NCI-H446 treated with DMSO at 0.1 percent for 48 hours (cell line): ENCODE measurements at regions not wholly inside any gene's neighbourhood (a gene's known extent, or its start where the extent isn't known, plus 50 kb on each side); places are given as distances from the start of the nearest gene placed in this dataset.
"Not testable (repeated sequence)": the region's sequence is repeated elsewhere in the genome, so short reads cannot be mapped to it uniquely, and the experiment has no call there.

Experiments
- DNase-seq: peaks from one replicate; lab custom pipeline; 2025; lab: John Stamatoyannopoulos, UW

DNA sequence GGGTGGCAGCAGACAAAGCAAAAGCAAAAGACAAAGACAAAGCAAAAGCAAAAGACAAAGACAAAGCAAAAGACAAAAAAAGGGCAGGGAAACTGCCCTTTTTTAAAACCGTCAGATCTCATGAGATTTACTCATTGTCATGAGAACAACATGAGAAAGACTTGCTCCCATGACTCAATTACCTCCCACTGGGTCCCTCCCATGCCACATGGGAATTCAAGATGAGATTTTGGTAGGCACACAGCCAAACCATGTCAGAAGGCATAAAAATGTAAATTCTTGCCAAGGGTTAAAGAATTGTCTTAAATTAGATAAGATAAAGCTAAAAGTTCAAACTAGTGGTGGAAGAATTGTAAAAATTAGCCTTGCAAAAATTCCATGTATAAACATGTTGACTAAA lies 419.7 kb downstream of the TRAM1L1 start:
- DNase-seq = no peak

DNA sequence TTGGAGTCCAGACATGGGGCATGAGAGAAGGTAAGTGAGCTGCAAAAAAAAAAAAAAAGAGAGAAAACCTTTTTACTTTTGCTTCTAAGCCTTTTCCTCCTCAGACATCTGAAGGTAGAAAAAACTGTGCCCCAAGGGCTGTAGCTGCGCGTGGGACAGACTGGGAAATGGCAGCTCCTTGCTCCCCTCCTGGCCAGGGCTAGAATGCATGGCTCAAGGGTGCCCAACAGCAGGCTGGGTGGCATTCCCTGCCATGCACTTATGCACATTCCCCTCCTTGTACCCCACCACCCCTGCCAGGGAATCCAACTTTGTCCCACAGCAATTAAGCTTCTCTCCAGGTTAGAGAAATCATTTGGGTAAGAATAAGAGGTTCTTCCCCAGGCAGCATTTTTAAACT lies 421.2 kb downstream of the TRAM1L1 start:
- no peak for DNase-seq

DNA sequence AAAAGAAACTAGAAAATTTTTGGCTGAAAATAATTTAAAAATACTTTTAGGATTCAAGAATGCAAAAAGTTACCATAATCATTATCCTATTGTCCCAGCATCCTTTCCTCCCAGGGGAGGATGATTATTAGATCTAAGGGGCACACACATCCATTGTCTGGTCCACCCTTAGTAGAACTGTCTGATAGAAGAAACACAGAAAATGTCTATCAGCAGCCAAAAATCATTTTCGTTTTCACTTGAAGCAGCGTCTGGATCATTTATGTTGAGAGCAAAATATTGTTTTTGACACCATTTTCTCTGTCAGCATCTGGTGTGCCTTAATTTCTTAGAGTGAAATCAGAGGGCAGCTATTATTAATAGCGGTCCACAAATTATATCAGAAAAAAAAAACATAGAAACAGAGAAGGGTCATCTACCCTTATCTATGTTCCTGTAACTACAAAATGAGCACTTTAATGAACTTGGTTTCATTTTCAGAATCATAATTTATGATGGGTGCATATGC lies 446.3 kb downstream of the TRAM1L1 start:
- no peak for DNase-seq

DNA sequence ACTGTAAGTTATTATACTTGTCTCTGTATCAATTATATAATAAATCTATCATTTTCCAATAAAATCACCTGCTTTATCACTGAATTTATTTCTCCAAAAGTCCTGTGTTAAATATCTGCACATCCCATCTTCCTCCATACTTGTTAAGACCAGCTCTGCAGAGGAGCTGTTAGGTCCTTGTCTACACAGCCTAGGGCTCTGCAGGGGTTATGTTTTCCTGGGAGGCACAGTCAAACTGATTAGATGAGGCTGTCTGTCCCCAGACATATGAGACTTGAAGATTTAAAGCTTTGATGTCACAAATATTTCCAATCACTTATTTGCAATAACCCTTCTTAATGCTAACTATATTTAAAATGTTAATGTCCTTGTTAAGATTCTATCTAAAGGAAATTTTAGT lies 446.8 kb downstream of the TRAM1L1 start:
- no peak for DNase-seq

DNA sequence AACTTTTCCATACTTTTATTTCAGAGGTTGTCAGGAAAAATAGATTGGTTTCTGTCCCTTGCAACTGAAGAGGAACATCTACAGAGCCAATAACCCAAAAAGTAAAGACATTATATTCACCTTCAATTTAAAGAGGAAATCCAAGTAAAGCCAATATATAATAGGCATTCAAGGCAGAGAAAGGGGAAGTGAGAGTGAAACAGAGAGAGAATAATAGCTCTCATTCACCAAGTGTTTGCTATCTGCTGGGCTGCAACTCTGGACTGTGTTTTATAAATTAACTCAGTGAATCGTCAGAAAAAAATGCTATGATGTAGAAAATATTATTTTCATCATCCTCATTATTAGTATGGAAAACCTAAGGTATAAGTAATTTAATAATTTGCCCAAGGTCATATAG lies 448.5 kb downstream of the TRAM1L1 start:
- DNase-seq = no peak

DNA sequence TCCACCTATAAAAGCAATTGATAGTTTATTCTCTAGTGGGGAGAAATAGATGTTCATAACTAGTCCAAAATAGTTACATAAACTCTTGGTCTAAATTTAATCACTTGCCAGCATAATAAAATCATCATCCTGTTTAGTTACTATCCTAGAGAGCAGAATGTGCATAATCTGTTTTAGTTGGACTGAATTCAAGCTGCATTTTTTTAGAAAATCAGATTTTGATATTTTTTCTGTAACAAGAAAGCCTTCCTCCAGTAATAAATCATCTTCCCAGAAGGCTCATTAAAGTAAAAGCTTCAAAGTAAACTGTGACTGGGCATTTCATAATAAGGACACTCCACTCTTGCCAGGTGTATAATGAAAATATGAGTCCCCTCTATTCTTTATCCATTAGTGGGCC lies 453.1 kb downstream of the TRAM1L1 start:
- peak; percentile 98 for DNase-seq

DNA sequence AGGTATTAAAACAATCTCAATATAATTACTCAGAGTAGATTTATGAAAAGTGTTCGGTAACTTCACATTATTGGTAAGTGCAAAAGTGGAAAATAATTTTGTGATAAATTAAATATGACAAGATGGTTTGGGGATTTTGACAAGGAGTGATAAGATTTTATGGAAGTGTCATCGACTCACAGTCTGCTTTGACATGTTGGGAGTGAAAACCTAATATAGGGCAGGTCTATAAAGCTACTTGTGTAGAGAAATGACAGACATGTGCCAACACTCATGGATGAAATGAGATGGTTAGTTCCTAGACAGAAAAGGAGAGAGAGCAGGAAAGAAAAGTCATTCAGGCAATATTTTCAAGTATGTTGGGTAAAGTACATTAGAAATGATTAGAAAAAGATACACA lies 456.8 kb downstream of the TRAM1L1 start:
- no peak for DNase-seq

DNA sequence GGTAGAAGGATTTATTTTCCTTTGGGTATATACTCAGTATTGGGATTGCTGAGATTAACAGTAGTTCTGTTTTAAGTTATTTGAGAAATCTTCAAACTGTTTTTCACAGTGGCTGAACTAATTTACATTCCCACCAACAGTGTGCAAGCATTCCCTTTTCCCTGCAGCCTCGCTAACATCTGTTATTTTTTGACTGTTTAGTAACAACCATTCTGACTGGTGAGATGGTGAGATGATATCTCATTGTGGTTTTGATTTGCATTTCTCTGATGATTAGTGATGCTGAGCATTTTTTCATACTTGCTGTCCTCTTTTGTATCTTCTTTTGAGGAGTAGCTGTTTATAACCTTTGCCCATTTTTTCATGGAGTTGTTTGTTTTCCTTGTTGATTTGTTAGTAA lies 457.8 kb downstream of the TRAM1L1 start:
- no peak for DNase-seq

DNA sequence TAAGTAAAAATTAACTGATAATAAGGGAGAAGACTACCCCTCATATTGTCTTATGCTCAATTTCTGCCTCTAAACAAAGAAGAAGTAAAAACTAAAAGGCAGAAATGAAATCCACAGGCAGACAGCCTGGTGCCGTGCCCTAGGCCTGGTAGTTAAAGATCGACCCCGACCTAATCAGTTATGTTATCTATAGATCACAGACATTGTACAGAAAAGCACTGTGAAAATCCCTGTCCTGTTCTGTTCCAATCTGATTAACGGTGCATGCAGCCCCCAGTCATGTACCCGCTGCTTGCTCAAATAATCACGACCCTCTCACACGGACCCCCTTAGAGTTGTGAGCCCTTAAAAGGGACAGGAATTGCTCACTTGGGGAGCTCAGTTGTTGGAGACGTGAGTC lies 465.9 kb downstream of the TRAM1L1 start:
- not testable (repeated sequence) for DNase-seq

DNA sequence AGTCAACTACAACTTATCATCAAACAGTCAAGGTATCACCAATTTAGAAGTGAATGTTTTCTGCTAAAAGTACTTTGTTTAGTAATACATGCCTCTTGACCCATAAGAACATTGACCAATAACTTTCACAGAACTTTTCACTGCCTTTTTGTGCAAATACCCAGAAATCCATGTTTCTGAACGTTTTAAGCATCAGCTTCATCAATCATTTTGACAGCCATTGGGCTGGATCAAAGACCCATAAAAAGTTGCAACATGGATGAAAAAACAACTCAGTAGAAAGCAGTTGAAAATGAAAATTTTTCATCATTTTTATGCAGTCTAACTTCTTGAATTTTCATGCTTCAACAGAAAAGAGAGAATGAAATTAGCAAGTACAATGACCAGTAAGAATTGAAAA lies 466.7 kb downstream of the TRAM1L1 start:
- DNase-seq = peak; percentile 93

DNA sequence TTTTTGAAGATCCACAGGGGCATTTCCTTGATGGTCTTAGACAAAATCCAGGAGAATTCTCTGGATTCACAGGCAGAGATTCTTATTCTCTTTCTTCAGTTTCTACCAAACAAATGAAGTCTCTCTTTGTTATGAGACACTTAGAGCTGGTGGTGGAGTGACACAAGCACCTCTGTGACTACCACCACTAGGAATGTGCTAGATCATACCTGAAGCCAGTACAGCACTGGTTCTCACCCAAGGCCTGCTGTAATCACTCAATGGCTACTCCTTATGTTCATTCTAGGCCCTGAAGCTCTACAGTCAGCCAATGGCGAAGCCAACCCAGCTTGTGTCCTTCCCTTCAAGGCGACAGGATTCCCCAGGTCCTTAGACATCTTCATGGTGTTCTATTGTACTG lies 482.3 kb downstream of the TRAM1L1 start:
- DNase-seq = no peak

DNA sequence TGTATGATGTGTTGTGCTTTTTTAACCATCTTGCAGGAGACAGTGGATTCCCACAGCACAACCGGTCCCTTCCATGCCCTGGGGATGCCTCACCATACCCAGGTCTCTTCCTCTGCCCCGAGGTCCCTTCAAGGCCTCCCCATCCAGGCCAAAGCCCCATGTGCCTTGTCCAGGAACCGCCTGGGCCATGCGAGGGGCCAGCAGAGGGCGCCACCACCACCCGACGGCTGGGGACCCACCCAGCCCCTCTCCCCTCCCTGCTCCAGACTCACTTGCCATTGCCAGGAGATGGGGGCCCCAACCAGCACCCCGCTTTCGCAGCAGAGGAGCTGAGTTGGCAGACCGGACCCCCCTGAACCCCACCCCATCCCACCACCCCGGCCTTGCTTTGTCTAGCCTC lies 485.5 kb downstream of the TRAM1L1 start:
- no peak for DNase-seq

DNA sequence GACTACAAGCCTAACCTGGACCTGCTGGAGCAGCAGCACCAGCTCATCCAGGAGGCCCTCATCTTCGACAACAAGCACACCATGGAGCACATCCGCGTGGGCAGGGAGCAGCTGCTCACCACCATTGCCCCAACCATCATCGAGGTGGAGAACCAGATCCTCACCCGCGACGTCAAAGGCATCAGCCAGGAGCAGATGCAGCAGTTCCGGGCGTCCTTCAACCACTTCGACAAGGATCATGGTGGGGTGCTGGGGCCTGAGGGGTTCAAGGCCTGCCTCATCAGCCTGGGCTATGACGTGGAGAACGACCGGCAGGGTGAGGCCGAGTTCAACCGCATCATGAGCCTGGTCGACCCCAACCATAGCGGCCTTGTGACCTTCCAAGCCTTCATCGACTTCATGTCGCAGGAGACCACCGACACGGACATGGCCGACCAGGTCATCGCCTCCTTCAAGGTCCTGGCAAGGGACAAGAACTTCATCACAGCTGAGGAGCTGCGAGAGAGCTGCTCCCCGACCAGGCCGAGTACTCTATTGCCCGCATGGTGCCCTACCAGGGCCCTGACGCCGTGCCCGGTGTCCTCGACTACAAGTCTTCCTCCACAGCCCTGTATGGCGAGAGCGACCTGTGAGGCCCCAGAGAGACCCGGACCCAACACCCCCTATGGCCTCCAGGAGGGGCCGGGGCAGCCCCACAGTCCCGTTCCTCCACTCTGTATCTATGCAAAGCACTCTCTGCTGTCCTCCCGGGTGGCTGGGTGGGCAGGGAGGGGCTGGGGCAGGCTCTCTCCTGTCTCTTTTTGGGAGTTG lies 486.2 kb downstream of the TRAM1L1 start:
- DNase-seq = no peak

DNA sequence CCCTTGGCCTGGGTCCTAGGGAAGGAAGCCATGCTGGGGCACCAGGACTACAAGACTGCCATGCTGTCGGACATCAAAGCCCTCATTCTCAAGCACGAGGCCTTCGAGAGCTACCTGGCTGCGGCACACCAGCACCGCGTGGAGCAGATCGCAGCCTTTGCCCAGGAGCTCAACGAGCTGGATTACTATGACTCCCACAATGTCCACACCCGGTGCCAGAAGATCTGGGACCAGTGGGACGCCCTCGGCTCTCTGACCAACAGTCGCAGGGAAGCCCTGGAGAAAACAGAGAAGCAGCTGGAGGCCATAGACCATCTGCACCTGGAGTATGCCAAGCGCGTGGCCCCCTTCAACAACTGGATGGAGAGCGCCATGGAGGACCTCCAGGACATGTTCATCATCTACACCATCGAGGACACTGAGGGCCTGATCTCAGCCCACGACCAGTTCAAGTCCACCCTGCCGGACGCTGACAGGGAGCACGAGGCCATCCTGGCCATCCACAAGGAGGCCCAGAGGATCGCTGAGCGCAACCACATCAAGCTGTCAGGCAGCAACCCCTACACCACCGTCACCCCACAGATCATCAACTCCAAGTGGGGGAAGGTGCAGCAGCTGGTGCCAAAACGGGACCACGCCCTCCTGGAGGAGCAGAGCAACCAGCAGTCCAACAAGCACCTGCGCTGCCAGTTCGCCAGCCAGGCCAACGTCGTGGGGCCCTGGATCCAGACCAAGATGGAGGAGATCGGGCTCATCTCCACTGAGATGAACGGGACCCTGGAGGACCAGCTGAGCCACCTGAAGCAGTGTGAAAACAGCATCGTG lies 487.0 kb downstream of the TRAM1L1 start:
- DNase-seq = no peak

DNA sequence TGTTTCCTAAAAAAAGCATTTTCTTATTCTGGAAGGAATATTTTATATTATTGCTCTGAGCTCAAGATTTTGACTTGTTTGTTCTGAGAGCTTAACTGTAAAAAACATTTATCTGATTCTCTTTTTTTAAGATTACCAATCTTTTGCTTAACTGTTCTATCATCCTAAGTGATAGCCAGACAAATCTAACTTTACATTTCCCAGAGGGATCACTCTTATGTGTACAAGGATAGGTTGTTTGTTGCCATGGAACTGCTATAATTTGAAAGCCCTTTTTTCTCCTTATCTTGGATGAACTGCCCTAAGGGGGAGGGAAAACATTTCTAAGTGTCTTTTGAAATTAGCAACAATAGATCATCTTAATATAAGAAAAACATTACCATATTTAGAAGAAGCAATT lies 494.7 kb downstream of the TRAM1L1 start:
- no peak for DNase-seq

DNA sequence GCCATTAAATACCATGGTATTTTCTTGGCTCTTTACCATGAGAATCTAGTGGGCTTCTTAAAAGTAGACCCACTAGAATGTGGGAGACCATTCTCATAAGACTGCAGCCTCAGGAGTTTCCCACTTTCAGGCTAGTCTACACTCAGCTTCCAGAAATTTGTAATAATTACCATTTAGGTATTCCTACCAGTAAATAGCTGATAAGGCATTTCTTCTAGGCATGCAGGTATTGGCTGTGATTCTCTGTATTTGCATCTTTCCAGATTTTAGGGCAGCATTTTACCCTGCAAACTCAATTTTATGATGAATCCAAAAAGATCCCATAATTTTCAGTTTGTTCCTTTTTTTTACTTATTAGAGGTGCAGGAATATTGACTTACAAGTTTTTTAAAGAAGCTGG lies 496.6 kb downstream of the TRAM1L1 start:
- DNase-seq = no peak

DNA sequence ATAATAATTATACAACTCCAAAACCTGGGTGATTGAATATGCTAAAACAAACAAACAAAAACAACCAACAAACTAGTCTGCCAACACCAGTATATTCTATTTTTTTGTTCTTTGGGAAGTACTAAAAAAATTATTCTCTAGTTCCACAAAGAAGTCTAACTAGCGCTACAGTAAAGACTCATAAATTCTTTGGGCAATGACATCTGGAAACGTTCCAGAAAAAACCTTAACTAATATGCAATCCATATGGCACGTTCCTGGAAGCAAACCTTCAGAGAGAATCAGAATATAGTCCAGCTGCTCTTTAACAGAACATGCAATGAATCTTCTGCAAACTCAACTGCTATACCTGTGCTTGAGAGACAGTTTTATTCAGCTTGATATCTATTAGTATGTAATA lies 500.1 kb downstream of the TRAM1L1 start:
- DNase-seq = peak; percentile 99

DNA sequence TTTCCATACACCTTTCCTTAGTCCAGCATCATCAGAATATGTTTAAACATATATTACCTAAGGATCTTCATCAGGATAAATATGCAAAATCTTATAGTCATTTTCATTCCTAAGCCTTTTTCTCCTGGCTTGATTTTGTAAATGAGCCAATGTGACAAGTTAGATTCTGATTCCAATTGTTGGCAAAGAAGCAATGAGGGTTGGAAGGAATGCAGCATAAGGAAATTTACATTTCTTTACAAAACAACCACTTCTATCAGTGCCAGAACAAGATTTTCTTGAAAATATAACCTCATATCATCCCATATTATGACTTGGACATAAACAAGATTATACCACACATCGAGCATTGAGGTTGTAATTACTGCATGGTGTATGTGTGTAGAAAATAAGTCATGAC lies 508.1 kb downstream of the TRAM1L1 start:
- no peak for DNase-seq

DNA sequence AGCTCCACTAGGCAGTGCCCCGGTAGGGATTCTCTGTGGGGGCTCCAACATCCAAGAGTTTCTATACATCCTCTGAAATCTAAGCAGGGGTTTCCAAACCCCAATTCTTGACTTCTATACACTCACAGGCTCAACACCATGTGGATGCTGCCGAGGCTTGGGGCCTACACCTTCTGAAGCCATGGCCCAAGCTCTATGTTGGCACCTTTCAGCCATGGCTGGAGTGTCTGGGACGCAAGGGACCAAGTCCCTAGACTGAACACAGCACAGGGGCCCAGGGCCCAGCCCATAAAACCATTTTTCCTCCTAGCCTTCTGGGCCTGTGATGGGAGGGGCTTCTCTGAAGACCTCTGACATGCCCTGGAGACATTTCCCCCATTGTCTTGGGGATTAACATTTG lies 511.8 kb downstream of the TRAM1L1 start:
- no peak for DNase-seq

DNA sequence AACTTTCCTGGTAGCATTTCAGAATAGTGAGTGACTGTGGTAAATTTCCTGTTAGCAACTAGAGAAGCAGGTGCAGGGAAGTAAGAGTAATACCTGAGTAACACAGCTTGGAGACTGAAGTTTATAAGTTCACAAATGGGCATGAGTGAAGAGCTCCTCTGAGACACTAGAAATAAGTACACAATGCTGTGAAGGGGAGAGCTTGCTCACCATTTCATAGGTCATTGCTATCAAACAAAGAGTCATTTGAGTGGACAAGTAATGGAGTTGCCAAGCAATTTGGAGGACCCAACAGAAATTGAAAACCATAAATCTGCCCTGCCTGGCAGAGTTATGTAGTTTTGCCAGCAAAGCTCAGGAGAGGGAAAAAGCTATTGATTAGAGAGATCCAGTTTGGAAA lies 523.6 kb downstream of the TRAM1L1 start:
- DNase-seq = no peak

DNA sequence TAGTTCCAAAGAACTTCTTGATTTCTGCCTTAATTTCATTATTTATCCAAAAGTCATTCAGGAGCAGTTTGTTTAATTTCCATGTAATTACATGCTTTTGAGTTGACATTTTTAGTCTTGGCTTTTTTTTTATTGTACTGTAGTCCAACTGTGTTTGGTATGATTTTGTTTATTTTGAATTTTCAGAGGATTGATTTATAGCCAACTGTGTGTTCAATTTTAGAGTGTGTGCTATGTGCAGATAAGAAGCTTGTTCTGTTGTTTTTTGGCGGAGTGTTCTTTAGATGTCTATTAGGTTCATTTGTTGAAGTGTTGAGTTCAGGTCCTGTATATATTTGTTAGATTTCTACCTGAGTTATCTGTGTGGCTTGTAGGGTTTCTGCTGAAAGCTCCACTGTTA lies 533.6 kb downstream of the TRAM1L1 start:
- no peak for DNase-seq

DNA sequence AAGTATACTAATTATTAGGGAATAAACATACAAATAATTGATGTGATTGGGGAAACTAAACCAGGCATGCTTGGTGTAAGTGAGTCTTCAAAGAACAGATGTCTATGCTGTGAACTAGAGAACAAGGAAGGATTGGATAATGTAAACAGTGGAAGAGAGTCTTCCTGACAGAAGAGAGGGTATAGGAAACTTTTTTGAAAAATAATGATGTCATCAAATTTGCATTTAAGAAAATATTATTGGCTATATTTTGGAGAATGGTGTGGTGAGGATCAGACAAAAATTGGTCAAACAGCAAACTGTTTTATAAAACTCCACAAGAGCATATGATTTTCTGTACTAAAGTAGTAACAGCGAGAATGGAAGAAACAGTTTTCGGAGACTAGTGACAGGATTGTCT lies 537.7 kb downstream of the TRAM1L1 start:
- no peak for DNase-seq

DNA sequence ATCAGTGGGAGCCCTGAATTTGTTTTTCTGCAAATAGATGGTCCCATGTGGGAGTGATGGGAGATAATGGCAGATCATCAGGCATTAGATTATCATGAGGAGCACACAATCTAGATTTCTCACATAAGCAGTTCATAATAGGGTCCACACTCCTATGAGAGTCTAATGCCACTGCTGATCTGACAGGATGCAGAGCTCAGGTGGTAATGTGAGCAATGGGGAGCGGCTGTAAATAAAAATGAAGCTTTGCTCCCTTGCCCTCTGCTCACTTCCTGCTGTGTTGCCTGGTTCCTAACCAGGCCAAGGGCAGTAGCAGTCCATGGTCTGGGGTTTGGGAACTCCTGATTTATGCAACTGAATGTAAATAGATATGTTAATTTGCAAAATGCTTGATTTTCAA lies 538.6 kb downstream of the TRAM1L1 start:
- DNase-seq = no peak
